ENCODE measurements at regions not wholly inside any gene's neighbourhood (a gene's known extent, or its start where the extent isn't known, plus 50 kb on each side); places are given as distances from the start of the nearest gene placed in this dataset.

DNA sequence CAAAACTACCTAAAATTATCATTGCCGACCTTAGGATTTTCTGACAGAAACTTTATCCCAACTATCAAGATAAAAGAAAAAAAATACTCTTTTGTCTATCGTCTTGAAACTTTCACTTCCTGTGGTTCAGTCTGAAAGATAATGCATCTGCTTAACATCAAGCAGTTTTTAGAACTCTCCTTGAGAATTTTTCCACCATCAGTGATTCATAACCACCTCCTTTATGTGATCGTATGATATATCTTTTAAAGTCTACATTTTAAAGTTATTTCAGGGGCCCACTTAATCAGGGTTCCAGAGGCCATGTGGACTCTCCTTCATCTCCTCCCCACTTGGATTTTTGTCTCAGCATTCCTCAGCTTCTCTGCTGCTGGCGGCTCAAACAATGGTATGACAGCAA is 272.8 kb upstream of the TENM3 start:
- TF ChIP-seq POLR2A (IDR thresholded peaks at IDR 0.05): no peak
- TF ChIP-seq, protein P1, sequence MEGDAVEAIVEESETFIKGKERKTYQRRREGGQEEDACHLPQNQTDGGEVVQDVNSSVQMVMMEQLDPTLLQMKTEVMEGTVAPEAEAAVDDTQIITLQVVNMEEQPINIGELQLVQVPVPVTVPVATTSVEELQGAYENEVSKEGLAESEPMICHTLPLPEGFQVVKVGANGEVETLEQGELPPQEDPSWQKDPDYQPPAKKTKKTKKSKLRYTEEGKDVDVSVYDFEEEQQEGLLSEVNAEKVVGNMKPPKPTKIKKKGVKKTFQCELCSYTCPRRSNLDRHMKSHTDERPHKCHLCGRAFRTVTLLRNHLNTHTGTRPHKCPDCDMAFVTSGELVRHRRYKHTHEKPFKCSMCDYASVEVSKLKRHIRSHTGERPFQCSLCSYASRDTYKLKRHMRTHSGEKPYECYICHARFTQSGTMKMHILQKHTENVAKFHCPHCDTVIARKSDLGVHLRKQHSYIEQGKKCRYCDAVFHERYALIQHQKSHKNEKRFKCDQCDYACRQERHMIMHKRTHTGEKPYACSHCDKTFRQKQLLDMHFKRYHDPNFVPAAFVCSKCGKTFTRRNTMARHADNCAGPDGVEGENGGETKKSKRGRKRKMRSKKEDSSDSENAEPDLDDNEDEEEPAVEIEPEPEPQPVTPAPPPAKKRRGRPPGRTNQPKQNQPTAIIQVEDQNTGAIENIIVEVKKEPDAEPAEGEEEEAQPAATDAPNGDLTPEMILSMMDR (IDR thresholded peaks at IDR 0.05): no peak
- Histone ChIP-seq H3K9me3 (no peaks in the 10 kb centered on the region), H3K36me3 (replicated peaks in 1 of 2; ENCODE audit: insufficient read depth in 1 of 2, low read depth in 2 of 2) (no peaks in the 10 kb centered on the region), H3K27me3 (no peaks in the 10 kb centered on the region), H3K27ac (no peak overlapping the region), H3K4me1 (no peaks in the 10 kb centered on the region), H3K4me3 (no peak overlapping the region)
- no peak for ATAC-seq
- DNase-seq: no peak
- 49 to 56% methylated on average over 4 of the region's 4 CpGs for WGBS, 2 donors
- intact Hi-C loops (cut with DNase I): no loop called here

- H3K4me3 ChIP-seq: no peak overlapping the region
- TF ChIP-seq, protein P1 (IDR thresholded peaks at IDR 0.05): no peak
- no peak for TF ChIP-seq POLR2A (IDR thresholded peaks at IDR 0.05)
- ATAC-seq (no peak), DNase-seq (no peak)
- H3K27ac ChIP-seq: no peak overlapping the region
- WGBS, 2 donors: 66 to 83% methylated on average over 4 of the region's 4 CpGs
- intact Hi-C loops (cut with DNase I): no loop called here
- no peaks in the 10 kb centered on the region for H3K9me3 ChIP-seq
- no peaks in the 10 kb centered on the region for H3K4me1 ChIP-seq
- no peaks in the 10 kb centered on the region for H3K27me3 ChIP-seq
- no peaks in the 10 kb centered on the region for H3K36me3 ChIP-seq (replicated peaks in 1 of 2; ENCODE audit: insufficient read depth in 1 of 2, low read depth in 2 of 2)
Measured at GRCh38 chr4:181971411-181971810, 271.8 kb upstream of the TENM3 start.

GRCh38 chr4:181971973-181972372 is 271.2 kb upstream of the TENM3 start:
- intact Hi-C loops (cut with DNase I): no loop called here
- Histone ChIP-seq H3K4me3 (no peak overlapping the region), H3K36me3 (replicated peaks in 1 of 2; ENCODE audit: insufficient read depth in 1 of 2, low read depth in 2 of 2) (no peaks in the 10 kb centered on the region), H3K4me1 (no peaks in the 10 kb centered on the region), H3K9me3 (no peaks in the 10 kb centered on the region), H3K27me3 (no peaks in the 10 kb centered on the region), H3K27ac (no peak overlapping the region)
- ATAC-seq: no peak
- no peak for DNase-seq
- no peak for TF ChIP-seq POLR2A (IDR thresholded peaks at IDR 0.05)
- TF ChIP-seq, protein P1 (IDR thresholded peaks at IDR 0.05): no peak
- WGBS, 2 donors: 48 to 63% methylated on average over 3 of the region's 3 CpGs

DNA sequence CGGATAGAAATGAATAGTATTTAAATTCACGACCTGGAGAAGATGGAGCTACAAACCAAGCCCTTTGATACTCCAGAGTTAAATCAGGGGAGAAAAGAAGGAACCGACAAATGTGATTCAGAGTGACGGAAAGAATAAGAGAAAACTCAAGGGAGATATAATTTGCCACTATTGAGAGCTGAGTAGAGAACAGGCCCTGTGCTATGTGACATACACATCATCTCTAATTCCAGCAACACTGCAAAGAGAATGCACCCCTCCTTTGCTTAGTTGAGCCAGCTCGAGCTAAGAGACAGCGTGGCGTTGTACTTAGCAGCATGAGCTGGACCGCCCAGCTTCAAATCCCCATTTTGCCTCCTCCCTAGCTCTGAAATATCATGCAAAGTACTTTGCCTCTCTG is 266.4 kb upstream of the TENM3 start:
- H3K27ac ChIP-seq: no peak overlapping the region
- no peaks in the 10 kb centered on the region for H3K4me1 ChIP-seq
- no peaks in the 10 kb centered on the region for H3K9me3 ChIP-seq
- no peak for DNase-seq
- no peaks in the 10 kb centered on the region for H3K27me3 ChIP-seq
- intact Hi-C loops (cut with DNase I): no loop called here
- no peak overlapping the region for H3K4me3 ChIP-seq
- no peak for ATAC-seq
- TF ChIP-seq POLR2A (IDR thresholded peaks at IDR 0.05): no peak
- TF ChIP-seq, protein P1 (IDR thresholded peaks at IDR 0.05): no peak
- WGBS, 2 donors: 77 to 83% methylated on average over 8 of the region's 8 CpGs
- no peaks in the 10 kb centered on the region for H3K36me3 ChIP-seq (replicated peaks in 1 of 2; ENCODE audit: insufficient read depth in 1 of 2, low read depth in 2 of 2)

DNA sequence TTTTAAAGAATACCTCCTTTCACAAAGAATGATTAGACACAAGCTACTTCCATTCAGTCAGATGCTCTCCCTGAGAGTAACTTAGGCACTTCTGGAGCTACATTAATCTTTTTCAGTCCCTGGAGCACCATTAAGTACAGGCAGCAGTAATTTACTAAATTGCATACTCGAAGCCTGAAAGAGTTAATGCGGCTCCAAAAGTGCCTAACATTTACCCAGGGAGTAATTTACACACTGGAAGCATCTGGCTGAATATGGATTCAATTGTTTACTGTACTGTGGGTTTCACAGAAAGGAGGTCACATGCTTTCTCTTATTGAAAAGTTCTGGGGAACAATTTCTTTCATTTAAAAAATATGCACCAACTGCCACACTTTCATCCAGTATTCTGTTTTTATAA is 260.8 kb upstream of the TENM3 start:
- ATAC-seq (no peak), DNase-seq (no peak)
- Histone ChIP-seq H3K4me3 (no peak overlapping the region), H3K27ac (no peak overlapping the region), H3K4me1 (no peaks in the 10 kb centered on the region), H3K9me3 (no peaks in the 10 kb centered on the region), H3K36me3 (replicated peaks in 1 of 2; ENCODE audit: insufficient read depth in 1 of 2, low read depth in 2 of 2) (no peaks in the 10 kb centered on the region), H3K27me3 (no peaks in the 10 kb centered on the region)
- intact Hi-C loops (cut with DNase I): no loop called here
- 19 to 21% methylated on average over 2 of the region's 2 CpGs for WGBS, 2 donors
- no peak for TF ChIP-seq POLR2A (IDR thresholded peaks at IDR 0.05)
